Mesenchymal stem cell (in vitro differentiated cells and primary cell): ENCODE measurements at regions not wholly inside any gene's neighbourhood (a gene's known extent, or its start where the extent isn't known, plus 50 kb on each side); places are given as distances from the start of the nearest gene placed in this dataset.
A peak's percentile ranks its signal among the peaks of the same experiment; 100 is the strongest.

Experiments
- DNase-seq: peaks from one replicate; pipeline ENCODE4 v3.0.0-alpha.2; 2013
- H2AFZ ChIP-seq: one replicate; pipeline ENCODE4 v1.6.1; 2013; ENCODE audit warnings: low read depth, mild to moderate bottlenecking, control low read depth, inconsistent platforms, low read length, moderate library complexity
- H2AK5ac ChIP-seq: 2 replicates; pipeline ENCODE4 v1.6.1; 2013; ENCODE audit warnings: low read length, moderate library complexity, mild to moderate bottlenecking, inconsistent platforms; ENCODE audit not compliant: severe bottlenecking
- H2BK120ac ChIP-seq: one replicate; pipeline ENCODE4 v1.6.1; 2013; ENCODE audit warnings: low read depth, mild to moderate bottlenecking, inconsistent platforms, low read length, moderate library complexity
- H2BK12ac ChIP-seq, 2 experiments: one replicate each; pipeline ENCODE4 v1.6.1; 2013; ENCODE audit warnings: inconsistent platforms in 2 of 2, low read length in 2 of 2, mild to moderate bottlenecking in 2 of 2, moderate library complexity in 2 of 2, control low read depth in 1 of 2
- H2BK15ac ChIP-seq: one replicate; pipeline ENCODE4 v1.6.1; 2013; ENCODE audit warnings: mild to moderate bottlenecking, low read depth, inconsistent platforms; ENCODE audit not compliant: poor library complexity, severe bottlenecking
- H2BK5ac ChIP-seq: 2 replicates; pipeline ENCODE4 v1.6.1; 2013; ENCODE audit warnings: low read depth, mild to moderate bottlenecking, low read length, control low read depth, inconsistent platforms; ENCODE audit not compliant: poor library complexity, severe bottlenecking
- H3K14ac ChIP-seq, 2 experiments: one replicate each; pipeline ENCODE4 v1.6.1; 2013; ENCODE audit warnings: inconsistent platforms in 2 of 2, low read length in 2 of 2, control low read depth in 1 of 2, mild to moderate bottlenecking in 1 of 2, moderate library complexity in 1 of 2
- H3K18ac ChIP-seq, 2 experiments: one replicate each; pipeline ENCODE4 v1.6.1; 2013; ENCODE audit warnings: inconsistent platforms in 2 of 2, low read length in 2 of 2, control low read depth in 1 of 2, low read depth in 1 of 2, mild to moderate bottlenecking in 1 of 2
- H3K23ac ChIP-seq, 2 experiments: one replicate each; pipeline ENCODE4 v1.6.1; 2013; ENCODE audit warnings: inconsistent platforms in 2 of 2, low read length in 2 of 2, mild to moderate bottlenecking in 2 of 2, moderate library complexity in 2 of 2, control low read depth in 1 of 2
- H3K27ac ChIP-seq: 2 replicates; pipeline ENCODE4 v1.5.1; 2013; ENCODE audit warnings: mild to moderate bottlenecking, moderate library complexity, low read length, control low read depth, inconsistent platforms; ENCODE audit not compliant: poor library complexity, severe bottlenecking
- H3K27me3 ChIP-seq, 2 experiments: 2 replicates each; pipeline versions ENCODE4 v1.6.1 to v1.7.0; 2013; ENCODE audit warnings: low read length in 2 of 2, mild to moderate bottlenecking in 2 of 2, moderate library complexity in 2 of 2, control low read depth in 1 of 2, inconsistent platforms in 1 of 2; ENCODE audit not compliant: control insufficient read depth in 1 of 2, insufficient read depth in 1 of 2
- H3K36me3 ChIP-seq, 2 experiments: 2 replicates each; pipeline versions ENCODE4 v1.6.1 to v1.7.0; 2013; ENCODE audit warnings: low read length in 2 of 2, control low read depth in 1 of 2, inconsistent platforms in 1 of 2, low read depth in 1 of 2, mild to moderate bottlenecking in 1 of 2; ENCODE audit not compliant: insufficient read depth in 2 of 2, control insufficient read depth in 1 of 2
- H3K4ac ChIP-seq, 2 experiments: one replicate each; pipeline ENCODE4 v1.6.1; 2013; ENCODE audit warnings: inconsistent platforms in 2 of 2, low read length in 2 of 2, mild to moderate bottlenecking in 2 of 2, moderate library complexity in 2 of 2, control low read depth in 1 of 2, low read depth in 1 of 2
- H3K4me1 ChIP-seq: 2 replicates; pipeline ENCODE4 v1.6.1; 2013; ENCODE audit warnings: low read depth, low read length, control low read depth; ENCODE audit not compliant: control insufficient read depth, insufficient read depth
- H3K4me2 ChIP-seq: 2 replicates; pipeline ENCODE4 v1.6.1; 2013; ENCODE audit warnings: low read length, mild to moderate bottlenecking, inconsistent platforms; ENCODE audit not compliant: poor library complexity, severe bottlenecking
- H3K4me3 ChIP-seq, 2 experiments: 2 replicates each; pipeline versions ENCODE4 v1.5.1 to v1.7.0; 2013; ENCODE audit warnings: low read length in 2 of 2, mild to moderate bottlenecking in 2 of 2, control low read depth in 1 of 2, low read depth in 1 of 2; ENCODE audit not compliant: insufficient read depth in 1 of 2
- H3K79me1 ChIP-seq: replicated peaks from 2 replicates; pipeline ENCODE4 v1.6.1; 2013; ENCODE audit warnings: mild to moderate bottlenecking, control low read depth, low read length, inconsistent platforms; ENCODE audit not compliant: poor library complexity, severe bottlenecking
- H3K9ac ChIP-seq: 2 replicates; pipeline ENCODE4 v1.7.0; 2013; ENCODE audit warnings: mild to moderate bottlenecking, low read length, moderate library complexity
- H3K9me3 ChIP-seq: 2 replicates; pipeline ENCODE4 v1.7.0; 2013; ENCODE audit warnings: mild to moderate bottlenecking, low read length; ENCODE audit not compliant: control insufficient read depth
- H4K8ac ChIP-seq: one replicate; pipeline ENCODE4 v1.6.1; 2013; ENCODE audit warnings: inconsistent platforms, mild to moderate bottlenecking, low read length, moderate library complexity
- H4K91ac ChIP-seq: one replicate; pipeline ENCODE4 v1.6.1; 2013; ENCODE audit warnings: mild to moderate bottlenecking, low read length, inconsistent platforms
- WGBS: methylation state at CpG from one replicate; pipeline ENCODE4 v1.1.7; 2013; ENCODE audit warnings: mixed read lengths; 5-methylcytosine and 5-hydroxymethylcytosine counted together

DNA sequence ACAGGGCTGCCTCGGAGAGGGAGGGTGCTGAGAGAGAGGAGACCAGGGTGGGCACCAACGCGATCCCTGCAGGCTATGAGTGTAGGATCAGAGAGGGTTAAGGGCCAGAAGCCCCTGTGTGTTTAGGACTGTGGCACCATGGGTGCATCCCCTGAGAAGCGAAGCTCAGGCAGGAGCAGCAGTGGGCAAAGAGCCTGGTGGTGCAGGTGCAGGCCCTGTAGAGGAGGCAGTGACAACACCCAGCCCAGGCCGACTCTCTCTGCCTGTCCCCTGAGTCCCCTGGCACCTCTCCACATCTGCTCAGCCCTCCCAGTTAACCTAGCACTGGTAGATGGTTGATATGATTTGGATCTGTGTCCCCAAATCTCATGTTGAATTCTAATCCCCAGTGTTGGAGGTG is 139.8 kb downstream of the RNF152 start:
- no peak for DNase-seq
- no peak overlapping the region for H4K91ac ChIP-seq
- H3K36me3 ChIP-seq: no peaks in the 10 kb centered on the region
- no peak overlapping the region for H3K18ac ChIP-seq
- no peaks in the 10 kb centered on the region for H3K4me1 ChIP-seq
- H2AFZ ChIP-seq: no peak overlapping the region
- no peak overlapping the region for H2BK120ac ChIP-seq
- no peak overlapping the region for H2BK15ac ChIP-seq
- no peak overlapping the region for H4K8ac ChIP-seq
- H3K79me1 ChIP-seq: no peaks in the 10 kb centered on the region
- no peak overlapping the region for H2AK5ac ChIP-seq
- H3K27ac ChIP-seq: no peak overlapping the region
- no peak overlapping the region for H3K4me3 ChIP-seq
- no peak overlapping the region for H3K9ac ChIP-seq
- H2BK5ac ChIP-seq: no peak overlapping the region
- H3K14ac ChIP-seq: peak overlapping the region in 1 of 2 experiments; percentile 10
- no peaks in the 10 kb centered on the region for H3K9me3 ChIP-seq
- H3K23ac ChIP-seq: no peak overlapping the region
- H3K4me2 ChIP-seq: no peak overlapping the region
- peaks cover 0 to 8% of the 10 kb centered on the region in 2 experiments for H3K27me3 ChIP-seq
- WGBS: 93% methylated on average over 4 of the region's 5 CpGs
- H3K4ac ChIP-seq: no peak overlapping the region
- no peak overlapping the region for H2BK12ac ChIP-seq

DNA sequence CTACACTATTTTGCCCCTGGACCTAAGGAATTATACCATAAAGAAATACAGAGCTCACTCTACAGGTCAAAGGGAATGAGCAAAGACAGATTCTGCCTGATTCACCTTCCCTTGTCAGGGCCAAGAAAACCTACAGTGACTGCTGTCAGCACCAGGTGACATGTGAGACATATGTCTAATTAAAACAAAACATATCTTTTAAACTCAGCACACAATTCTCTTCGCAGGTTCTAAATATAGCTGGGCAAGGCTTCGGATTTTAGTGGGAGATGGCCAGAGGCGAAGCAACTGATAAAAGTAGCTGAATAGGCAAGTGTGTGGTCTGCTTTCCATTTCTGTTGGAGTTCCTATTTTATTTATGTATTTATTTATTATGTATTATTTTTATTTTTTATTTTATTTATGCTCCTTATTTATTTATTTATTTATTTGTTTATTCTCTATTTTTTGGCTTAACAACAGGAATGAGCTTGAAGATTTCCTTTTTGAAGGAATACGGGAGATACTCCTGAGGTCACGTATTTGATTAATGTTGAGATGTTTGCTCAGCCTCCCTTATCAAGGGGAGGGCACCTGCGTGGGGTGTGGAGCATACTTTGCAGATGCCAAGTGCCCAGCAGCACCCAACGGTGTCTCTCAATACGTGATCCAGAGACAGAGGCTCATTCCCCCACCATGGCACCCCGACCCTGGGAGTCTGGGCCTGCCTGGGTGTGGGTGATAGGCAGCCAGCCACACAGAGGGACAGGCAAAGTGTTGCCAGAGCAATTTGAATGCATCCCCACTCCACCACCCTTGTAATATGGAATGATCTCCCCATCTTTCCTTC is 141.8 kb downstream of the RNF152 start:
- DNase-seq: no peak
- Histone ChIP-seq H3K27ac (no peak overlapping the region), H2BK12ac (no peak overlapping the region)

GRCh38 chr18:61749546-61749945 is 143.3 kb downstream of the RNF152 start:
- Histone ChIP-seq H3K36me3 (no peaks in the 10 kb centered on the region), H2BK12ac (no peak overlapping the region), H3K27ac (no peak overlapping the region), H2BK15ac (no peak overlapping the region), H3K23ac (no peak overlapping the region), H3K14ac (no peak overlapping the region), H2BK120ac (no peak overlapping the region), H4K91ac (no peak overlapping the region), H3K4me1 (no peaks in the 10 kb centered on the region), H3K4me3 (no peak overlapping the region), H3K9ac (no peak overlapping the region), H4K8ac (no peak overlapping the region), H2AK5ac (no peak overlapping the region), H3K79me1 (no peaks in the 10 kb centered on the region), H2BK5ac (no peak overlapping the region), H3K18ac (no peak overlapping the region), H2AFZ (no peak overlapping the region), H3K4me2 (no peak overlapping the region), H3K4ac (no peak overlapping the region), H3K27me3 (peaks cover 0 to 6% of the 10 kb centered on the region in 2 experiments), H3K9me3 (no peaks in the 10 kb centered on the region)
- 57% methylated on average over 3 of the region's 4 CpGs for WGBS
- DNase-seq: no peak

More for the DNA sequence above, 141.8 kb downstream of the RNF152 start:
- H2AK5ac ChIP-seq: no peak overlapping the region
- no peaks in the 10 kb centered on the region for H3K9me3 ChIP-seq
- no peaks in the 10 kb centered on the region for H3K79me1 ChIP-seq
- no peak overlapping the region for H2BK120ac ChIP-seq
- no peak overlapping the region for H4K91ac ChIP-seq
- H3K9ac ChIP-seq: no peak overlapping the region
- H3K4me1 ChIP-seq: no peaks in the 10 kb centered on the region
- H3K4me2 ChIP-seq: no peak overlapping the region
- no peak overlapping the region for H3K18ac ChIP-seq
- H4K8ac ChIP-seq: no peak overlapping the region
- no peak overlapping the region for H2BK5ac ChIP-seq
- no peak overlapping the region for H2BK15ac ChIP-seq
- no peak overlapping the region for H3K4ac ChIP-seq
- no peak overlapping the region for H3K14ac ChIP-seq
- H3K27me3 ChIP-seq: peaks cover 0 to 8% of the 10 kb centered on the region in 2 experiments
- no peak overlapping the region for H2AFZ ChIP-seq
- no peak overlapping the region for H3K4me3 ChIP-seq
- WGBS: 97% methylated on average over 6 of the region's 9 CpGs
- H3K23ac ChIP-seq: no peak overlapping the region
- no peaks in the 10 kb centered on the region for H3K36me3 ChIP-seq

- no peak for DNase-seq
- H3K4ac ChIP-seq: no peak overlapping the region
- H4K91ac ChIP-seq: no peak overlapping the region
- peaks cover 0 to 6% of the 10 kb centered on the region in 2 experiments for H3K27me3 ChIP-seq
- no peak overlapping the region for H2AK5ac ChIP-seq
- no peak overlapping the region for H2BK120ac ChIP-seq
- H3K4me3 ChIP-seq: no peak overlapping the region
- H4K8ac ChIP-seq: no peak overlapping the region
- no peak overlapping the region for H3K14ac ChIP-seq
- WGBS: 96% methylated on average over 6 of the region's 6 CpGs
- H3K4me2 ChIP-seq: no peak overlapping the region
- no peak overlapping the region for H2BK15ac ChIP-seq
- H3K9me3 ChIP-seq: no peaks in the 10 kb centered on the region
- H3K23ac ChIP-seq: no peak overlapping the region
- peaks cover 2% of the 10 kb centered on the region for H3K4me1 ChIP-seq
- H3K79me1 ChIP-seq: no peaks in the 10 kb centered on the region
- H2AFZ ChIP-seq: no peak overlapping the region
- H3K9ac ChIP-seq: no peak overlapping the region
- H3K18ac ChIP-seq: no peak overlapping the region
- no peak overlapping the region for H2BK5ac ChIP-seq
- H2BK12ac ChIP-seq: no peak overlapping the region
- H3K36me3 ChIP-seq: no peaks in the 10 kb centered on the region
- no peak overlapping the region for H3K27ac ChIP-seq
Measured at GRCh38 chr18:61749031-61749430, 143.8 kb downstream of the RNF152 start.
